K562 (cell line): ENCODE measurements at regions not wholly inside any gene's neighbourhood (a gene's known extent, or its start where the extent isn't known, plus 50 kb on each side); places are given as distances from the start of the nearest gene placed in this dataset.

ENCODE experiments used
- ATAC-seq: fragments of 200-7000 bp; cut with Tn5 transposase; 3 replicates; pipeline ENCODE4 v1.9.1; 2020; ENCODE audit warnings: moderate library complexity
- BruUV-seq: library from RNA; stranded (reverse); fragments of 400-500 nt; replicated peaks from 2 replicates; lab custom pipeline; 2021; lab: Mats Ljungman, UMichigan
- CTCF ChIA-PET: fragments of 300-600 bp; formaldehyde crosslinking; extraction: SDS; loops from one replicate; lab custom pipeline; 2021; ENCODE audit warnings: low intra/inter-chr PET ratio; lab: Yijun Ruan, JAX
- POLR2A ChIA-PET: fragments of 300-600, 350-650 bp; sonication (Branson Sonifier 250); formaldehyde crosslinking; extraction: SDS; loops from one replicate; lab custom pipeline; 2021; ENCODE audit warnings: antibody characterized with exemption, inconsistent platforms; lab: Yijun Ruan, JAX
- DNase-seq, 4 experiments: peaks; one replicate each; pipeline versions ENCODE4 v3.0.0 to v3.0.0-alpha.2; 2011 to 2018; ENCODE audit warnings: low spot score in 3 of 4, mixed read lengths in 3 of 4; ENCODE audit errors: extremely low read depth in 1 of 4
- FAIRE-seq: peaks from 2 replicates; lab custom pipeline; 2011; peaks lifted over from hg19 to GRCh38; lab: Jason Lieb, UNC
- H2AFZ ChIP-seq: 2 replicates; pipeline ENCODE4 v1.6.0; 2011; ENCODE audit warnings: low read depth, low read length, control low read depth, inconsistent platforms
- H3K27ac ChIP-seq: fragments of 200-600 bp; 3 replicates; pipeline ENCODE4 v1.8.0; 2011; ENCODE audit warnings: low read depth, mild to moderate bottlenecking, control low read depth, inconsistent platforms, low read length, moderate library complexity, mixed read lengths; ENCODE audit errors: extremely low read depth
- H3K27me3 ChIP-seq, 2 experiments: fragments of 300-600 bp in 1 of 2; 2 replicates in 1 of 2; 3 replicates in 1 of 2; pipeline versions ENCODE4 v1.6.0 to v1.8.0; 2011; ENCODE audit warnings: inconsistent platforms in 2 of 2, low read length in 2 of 2, mild to moderate bottlenecking in 1 of 2, mixed read lengths in 1 of 2, moderate library complexity in 1 of 2; ENCODE audit not compliant: control insufficient read depth in 2 of 2, insufficient read depth in 2 of 2
- H3K36me3 ChIP-seq: fragments of 300-600 bp; 3 replicates; pipeline ENCODE4 v1.8.0; 2011; ENCODE audit warnings: mild to moderate bottlenecking, low read length, inconsistent platforms; ENCODE audit not compliant: control insufficient read depth, insufficient read depth
- H3K4me1 ChIP-seq, 2 experiments: fragments of 200-600 bp in 1 of 2; replicated peaks in 1 of 2; 2 replicates in 1 of 2; 3 replicates in 1 of 2; pipeline versions ENCODE4 v1.5.1 to v1.8.0; 2011; ENCODE audit warnings: inconsistent platforms in 2 of 2, low read length in 2 of 2, mild to moderate bottlenecking in 1 of 2, mixed read lengths in 1 of 2, moderate library complexity in 1 of 2; ENCODE audit not compliant: control insufficient read depth in 2 of 2, insufficient read depth in 2 of 2
- H3K4me2 ChIP-seq: 2 replicates; pipeline ENCODE4 v1.6.1; 2011; ENCODE audit warnings: low read length, control low read depth, inconsistent platforms, mixed read lengths; ENCODE audit not compliant: insufficient read depth
- H3K4me3 ChIP-seq: fragments of 200-600 bp; sonication (generic), shearing (Covaris generic); 2 replicates; pipeline ENCODE4 v1.5.1; 2016; ENCODE audit warnings: control low read depth, inconsistent platforms
- H3K79me2 ChIP-seq: fragments of 200-600 bp; 3 replicates; pipeline ENCODE4 v1.8.0; 2011; ENCODE audit warnings: low read length, inconsistent platforms; ENCODE audit not compliant: control insufficient read depth, insufficient read depth
- H3K9ac ChIP-seq, 2 experiments: 2 replicates each; pipeline versions ENCODE4 v1.6.0 to v1.6.1; 2011; ENCODE audit warnings: low read depth in 2 of 2, low read length in 2 of 2, control low read depth in 1 of 2, inconsistent platforms in 1 of 2, mild to moderate bottlenecking in 1 of 2, mixed read lengths in 1 of 2; ENCODE audit not compliant: insufficient read depth in 1 of 2
- H3K9me1 ChIP-seq: one replicate; pipeline ENCODE4 v1.6.0; 2011; ENCODE audit warnings: inconsistent platforms, mild to moderate bottlenecking, low read length, moderate library complexity; ENCODE audit not compliant: control insufficient read depth, insufficient read depth
- H3K9me3 ChIP-seq: replicated peaks from 2 replicates; pipeline ENCODE4 v1.5.1; 2011; ENCODE audit warnings: low read depth, low read length, inconsistent platforms; ENCODE audit not compliant: control insufficient read depth, insufficient read depth
- H4K20me1 ChIP-seq: replicated peaks from 2 replicates; pipeline ENCODE4 v1.6.1; 2011; ENCODE audit warnings: low read length, inconsistent platforms, mixed read lengths; ENCODE audit not compliant: control insufficient read depth, insufficient read depth
- CSDE1 ChIP-seq, 2 experiments: fragments of 450-650 bp; IDR thresholded peaks; 2 replicates each; pipeline ENCODE4 v1.6.1; 2016; ENCODE audit warnings: mild to moderate bottlenecking in 1 of 2
- HDAC6 ChIP-seq: IDR thresholded peaks from 2 replicates; pipeline ENCODE4 v1.6.1; 2012; ENCODE audit warnings: low read depth, mild to moderate bottlenecking, control low read depth, inconsistent platforms, low read length, moderate library complexity
- KDM1A ChIP-seq, 2 experiments: fragments of 450-650 bp; IDR thresholded peaks; 2 replicates each; pipeline ENCODE4 v1.6.1; 2016; ENCODE audit warnings: mild to moderate bottlenecking in 2 of 2
- MCM7 ChIP-seq, 2 experiments: fragments of 450-650 bp; IDR thresholded peaks; 2 replicates each; pipeline ENCODE4 v1.6.1; 2016 to 2018
- PTTG1 ChIP-seq: fragments of 450-650 bp; IDR thresholded peaks from 2 replicates; pipeline ENCODE4 v1.6.1; 2016; ENCODE audit warnings: low read depth, mild to moderate bottlenecking, missing genetic modification characterization, missing compliant biosample characterization
- RBM25 ChIP-seq: fragments of 200-400 bp; formaldehyde crosslinking; IDR thresholded peaks from 2 replicates; pipeline ENCODE4 v1.6.1; 2018; ENCODE audit warnings: low read length, low read depth, moderate library complexity; ENCODE audit not compliant: severe bottlenecking
- RERE ChIP-seq: sonication (generic); formaldehyde crosslinking; IDR thresholded peaks from 2 replicates; pipeline ENCODE4 v1.8.0; 2023; ENCODE audit warnings: missing genetic modification reagents, mild to moderate bottlenecking, borderline replicate concordance
- TCF15 ChIP-seq: fragments of 250-450 bp; sonication (Bioruptor Pico); IDR thresholded peaks from 2 replicates; pipeline ENCODE4 v1.8.0; 2022; ENCODE audit warnings: moderate library complexity, mild to moderate bottlenecking, inconsistent platforms
- THRAP3 ChIP-seq: fragments of 450-650 bp; IDR thresholded peaks from 2 replicates; pipeline ENCODE4 v1.6.1; 2016; ENCODE audit warnings: mild to moderate bottlenecking, inconsistent platforms, borderline replicate concordance
- ZNF133 ChIP-seq: fragments of 250-450 bp; sonication (Bioruptor Pico); IDR thresholded peaks from 2 replicates; pipeline ENCODE4 v1.4.0; 2020; ENCODE audit warnings: mild to moderate bottlenecking
- ZNF146 ChIP-seq: IDR thresholded peaks from one replicate; pipeline ENCODE4 v1.6.1; 2018; ENCODE audit warnings: missing compliant biosample characterization; ENCODE audit not compliant: unreplicated experiment
- ZNF347 ChIP-seq: fragments of 450-650 bp; formaldehyde crosslinking; IDR thresholded peaks from 2 replicates; pipeline ENCODE4 v1.4.0; 2020; ENCODE audit warnings: low read depth, mild to moderate bottlenecking, moderate library complexity
- ZNF586 ChIP-seq: fragments of 450-650 bp; formaldehyde crosslinking; conservative IDR thresholded peaks from 2 replicates; pipeline ENCODE4 v1.4.0; 2020; ENCODE audit warnings: mild to moderate bottlenecking, moderate library complexity
- WGBS: fragments of 100-300 bp; shearing (Covaris generic); methylation state at CpG from one replicate; pipeline ENCODE4 v1.1.6; 2016; ENCODE audit warnings: low coverage, mixed read lengths; ENCODE audit not compliant: insufficient coverage; ENCODE audit errors: missing lambda C conversion rate; 5-methylcytosine and 5-hydroxymethylcytosine counted together
- in situ Hi-C: fragments of 300-500 bp; cut with MboI; formaldehyde crosslinking; loops from 4 replicates; pipeline ENCODE4 v1.15.0; 2018; ENCODE audit warnings: inconsistent platforms, mixed read lengths
- intact Hi-C: fragments of 100-400 bp; cut with micrococcal nuclease; formaldehyde crosslinking; loops from 2 replicates; pipeline ENCODE4 v1.14.2; 2022

- TF ChIP-seq RERE (CRISPR knock-in tag) (no peak), CSDE1 (IDR thresholded peaks at IDR 0.05) (no peak), HDAC6 (no peak), ZNF133 (CRISPR knock-in tag) (no peak), ZNF586 (CRISPR knock-in tag) (no peak)
These were observed 178.8 kb downstream of the ETS2 start (continued) for GRCh38 chr21:38984568-38984967.

- Histone ChIP-seq H3K4me3 (no peak overlapping the region), H3K4me2 (no peak overlapping the region), H3K36me3 (no peaks in the 10 kb centered on the region), H3K27me3 (peaks cover 19 to 42% of the 10 kb centered on the region in 2 experiments), H3K79me2 (no peaks in the 10 kb centered on the region), H3K9me1 (no peaks in the 10 kb centered on the region), H3K9ac (no peak overlapping the region), H3K4me1 (peaks cover 13 to 23% of the 10 kb centered on the region in 2 experiments), H4K20me1 (peaks cover 3% of the 10 kb centered on the region; the same call in 1 of the 2 replicates), H3K27ac (no peak overlapping the region), H3K9me3 (no peaks in the 10 kb centered on the region), H2AFZ (no peak overlapping the region)
- POLR2A ChIA-PET = no interaction called here
- DNase-seq = no peak
- 54% methylated on average over 10 of the region's 10 CpGs for WGBS
- CTCF ChIA-PET = interaction anchor here (0.7 kb wide), 1 partner anchor 112 kb away, joined by 4 read pairs; no protein-coding TSS in a partner anchor
- in situ Hi-C loops = no loop called here
- TF ChIP-seq TCF15 (CRISPR knock-in tag) (no peak), KDM1A (IDR thresholded peaks at IDR 0.05) (0 out of 4 replicates have a peak, but pooled peaks of 1 of the 2 experiments have one; percentile 19), PTTG1 (tag) (no peak), ZNF347 (CRISPR knock-in tag) (no peak), MCM7 (IDR thresholded peaks at IDR 0.05) (no peak), ZNF146 (CRISPR knock-in tag) (peak; percentile 87), RBM25 (peak; percentile 38), THRAP3 (no peak)
- intact Hi-C loops = no loop called here
- no peak for ATAC-seq
- BruUV-seq = no TSS peak
- FAIRE-seq = no peak
These were observed 177.8 kb downstream of the ETS2 start for GRCh38 chr21:38983560-38983959.
